GM21737 (cell line): ENCODE measurements at regions not wholly inside any gene's neighbourhood (a gene's known extent, or its start where the extent isn't known, plus 50 kb on each side); places are given as distances from the start of the nearest gene placed in this dataset.
"Not testable (repeated sequence)": the region's sequence is repeated elsewhere in the genome, so short reads cannot be mapped to it uniquely, and the experiment has no call there.

Experiments
- ATAC-seq: cut with Tn5 transposase; IDR thresholded peaks from one replicate; pipeline ENCODE4 v1.9.1; 2021; ENCODE audit warnings: mild to moderate bottlenecking, moderate library complexity; ENCODE audit not compliant: unreplicated experiment

- ATAC-seq, result no peak
Observed at GRCh38 chr22:47627556-47628253, 865.3 kb downstream of the TBC1D22A start.

GRCh38 chr22:47626428-47627390, 864.3 kb downstream of the TBC1D22A start:
- no peak for ATAC-seq

GRCh38 chr22:47625531-47626427, 863.3 kb downstream of the TBC1D22A start:
- no peak for ATAC-seq

GRCh38 chr22:47625013-47625385, 862.5 kb downstream of the TBC1D22A start:
- no peak for ATAC-seq

- no peak for ATAC-seq
Observed at GRCh38 chr22:47624252-47625012, 862.0 kb downstream of the TBC1D22A start.

GRCh38 chr22:47623763-47624148, 861.3 kb downstream of the TBC1D22A start:
- no peak for ATAC-seq

GRCh38 chr22:47623066-47623762, 860.8 kb downstream of the TBC1D22A start:
- no peak for ATAC-seq

GRCh38 chr22:47622541-47622940, 860.1 kb downstream of the TBC1D22A start:
- ATAC-seq, result no peak

GRCh38 chr22:47621253-47621652, 858.8 kb downstream of the TBC1D22A start:
- no peak for ATAC-seq

GRCh38 chr22:47620391-47620790, 857.9 kb downstream of the TBC1D22A start:
- no peak for ATAC-seq

GRCh38 chr22:47619631-47620030, 857.2 kb downstream of the TBC1D22A start:
- ATAC-seq, result no peak

GRCh38 chr22:47618180-47619010, 855.9 kb downstream of the TBC1D22A start:
- ATAC-seq, result no peak

GRCh38 chr22:47617186-47617585, 854.7 kb downstream of the TBC1D22A start:
- ATAC-seq, result no peak

- no peak for ATAC-seq
Observed at GRCh38 chr22:47616396-47617020, 854.1 kb downstream of the TBC1D22A start.

GRCh38 chr22:47615051-47615450, 852.6 kb downstream of the TBC1D22A start:
- ATAC-seq, result no peak

GRCh38 chr22:47613606-47614350, 851.3 kb downstream of the TBC1D22A start:
- no peak for ATAC-seq

GRCh38 chr22:47613181-47613580, 850.7 kb downstream of the TBC1D22A start:
- not testable (repeated sequence) for ATAC-seq
